Natural killer cell (primary cell): ENCODE measurements at regions not wholly inside any gene's neighbourhood (a gene's known extent, or its start where the extent isn't known, plus 50 kb on each side); places are given as distances from the start of the nearest gene placed in this dataset.

Experiments
- ATAC-seq, 3 donors: fragments of 150-1000 bp in 2 of 3; fragments of 200-7000 bp in 1 of 3; cut with Tn5 transposase; 1 replicate in 1 of 3; 2 replicates in 2 of 3; pipeline ENCODE4 v1.10.0; 2021; ENCODE audit warnings: mild to moderate bottlenecking in 2 of 3, moderate library complexity in 2 of 3
- DNase-seq, 2 donors: peaks; one replicate each; pipeline versions ENCODE4 v3.0.0 to v3.0.0-alpha.2; 2013 to 2021; ENCODE audit warnings: mixed read lengths in 1 of 2
- H3K27ac ChIP-seq: one replicate; pipeline ENCODE4 v1.5.1; 2013; ENCODE audit warnings: mild to moderate bottlenecking, low read length
- H3K27me3 ChIP-seq: one replicate; pipeline ENCODE4 v1.6.1; 2013; ENCODE audit warnings: low read length; ENCODE audit not compliant: control insufficient read depth, insufficient read depth
- H3K36me3 ChIP-seq: one replicate; pipeline ENCODE4 v1.6.1; 2013; ENCODE audit warnings: low read length; ENCODE audit not compliant: control insufficient read depth, insufficient read depth
- H3K4me1 ChIP-seq: one replicate; pipeline ENCODE4 v1.6.1; 2013; ENCODE audit warnings: low read length; ENCODE audit not compliant: control insufficient read depth, insufficient read depth
- H3K4me3 ChIP-seq: one replicate; pipeline ENCODE4 v1.5.1; 2013; ENCODE audit warnings: low read length
- H3K9me3 ChIP-seq: one replicate; pipeline ENCODE4 v1.6.1; 2013; ENCODE audit warnings: low read length; ENCODE audit not compliant: control insufficient read depth, insufficient read depth
- H3K27ac Mint-ChIP-seq, 2 donors: one replicate each; pipeline ENCODE4 v1.8.0; 2022; ENCODE audit warnings: mild to moderate bottlenecking in 2 of 2, mixed read lengths in 2 of 2, moderate library complexity in 1 of 2
- H3K27me3 Mint-ChIP-seq, 2 donors: one replicate each; pipeline ENCODE4 v1.8.0; 2022; ENCODE audit warnings: low read depth in 2 of 2, mixed read lengths in 2 of 2
- H3K36me3 Mint-ChIP-seq: one replicate; pipeline ENCODE4 v1.8.0; 2022; ENCODE audit warnings: mixed read lengths
- H3K4me1 Mint-ChIP-seq, 2 donors: one replicate each; pipeline ENCODE4 v1.8.0; 2022; ENCODE audit warnings: mixed read lengths in 2 of 2
- H3K4me3 Mint-ChIP-seq: one replicate; pipeline ENCODE4 v1.8.0; 2022; ENCODE audit warnings: mild to moderate bottlenecking, moderate library complexity, mixed read lengths
- H3K9me3 Mint-ChIP-seq, 2 donors: one replicate each; pipeline ENCODE4 v1.8.0; 2022; ENCODE audit warnings: mixed read lengths in 2 of 2
- CTCF ChIP-seq: fragments of 200-600 bp; IDR thresholded peaks from one replicate; pipeline ENCODE4 v1.8.0; 2022; ENCODE audit warnings: antibody characterized with exemption
- WGBS: methylation state at CpG from one replicate; pipeline ENCODE4 v1.1.7; 2013; ENCODE audit warnings: missing lambda C conversion rate; ENCODE audit not compliant: insufficient coverage; 5-methylcytosine and 5-hydroxymethylcytosine counted together
- intact Hi-C: fragments of 100-400 bp; cut with micrococcal nuclease; formaldehyde crosslinking; loops from one replicate; pipeline ENCODE4 v1.14.2; 2022

GRCh38 chr12:17778242-17778641 is 311.8 kb downstream of the RERGL start:
- DNase-seq (no peak), ATAC-seq (no peak)
- no peak overlapping the region for H3K4me3 ChIP-seq
- TF ChIP-seq CTCF, result no peak
- no peaks in the 10 kb centered on the region for H3K36me3 ChIP-seq
- no peak overlapping the region for H3K27ac ChIP-seq
- H3K9me3 Mint-ChIP-seq, result peaks cover 14 to 30% of the 10 kb centered on the region in 2 donors
- H3K27me3 Mint-ChIP-seq, result no peaks in the 10 kb centered on the region
- no peak overlapping the region for H3K27ac Mint-ChIP-seq
- intact Hi-C loops, result loop anchor here (5.0 kb wide), 1 partner anchor 84 kb away; no protein-coding TSS in a partner anchor
- no peaks in the 10 kb centered on the region for H3K27me3 ChIP-seq
- no peaks in the 10 kb centered on the region for H3K9me3 ChIP-seq
- H3K4me1 ChIP-seq, result no peaks in the 10 kb centered on the region
- H3K4me1 Mint-ChIP-seq, result no peaks in the 10 kb centered on the region
- H3K36me3 Mint-ChIP-seq, result peaks cover 19% of the 10 kb centered on the region
- H3K4me3 Mint-ChIP-seq, result no peak overlapping the region

- no peak overlapping the region for H3K27ac Mint-ChIP-seq
- no peaks in the 10 kb centered on the region for H3K4me1 ChIP-seq
- no peak for TF ChIP-seq CTCF
- 87% methylated on average over 4 of the region's 4 CpGs for WGBS
- peaks cover 20% of the 10 kb centered on the region for H3K36me3 Mint-ChIP-seq
- intact Hi-C loops, result no loop called here
- DNase-seq (no peak), ATAC-seq (no peak)
- peaks cover 18 to 33% of the 10 kb centered on the region in 2 donors for H3K9me3 Mint-ChIP-seq
- H3K36me3 ChIP-seq, result no peaks in the 10 kb centered on the region
- H3K4me3 ChIP-seq, result no peak overlapping the region
- H3K4me3 Mint-ChIP-seq, result no peak overlapping the region
- no peak overlapping the region for H3K27ac ChIP-seq
- H3K27me3 ChIP-seq, result no peaks in the 10 kb centered on the region
- peaks cover 8% of the 10 kb centered on the region for H3K9me3 ChIP-seq
- H3K4me1 Mint-ChIP-seq, result no peaks in the 10 kb centered on the region
- H3K27me3 Mint-ChIP-seq, result no peaks in the 10 kb centered on the region
These were observed 326.6 kb downstream of the RERGL start for GRCh38 chr12:17763366-17763765.

GRCh38 chr12:17759982-17760381 is 330.0 kb downstream of the RERGL start:
- Mint-ChIP-seq H3K9me3 (peaks cover 18 to 39% of the 10 kb centered on the region in 2 donors), H3K4me3 (no peak overlapping the region), H3K4me1 (no peaks in the 10 kb centered on the region), H3K36me3 (peaks cover 36% of the 10 kb centered on the region), H3K27ac (no peak overlapping the region), H3K27me3 (no peaks in the 10 kb centered on the region)
- 85% methylated on average over 8 of the region's 8 CpGs for WGBS
- intact Hi-C loops, result no loop called here
- Histone ChIP-seq H3K4me1 (no peaks in the 10 kb centered on the region), H3K27me3 (no peaks in the 10 kb centered on the region), H3K36me3 (no peaks in the 10 kb centered on the region), H3K9me3 (peaks cover 8% of the 10 kb centered on the region), H3K27ac (no peak overlapping the region), H3K4me3 (no peak overlapping the region)
- no peak for DNase-seq
- no peak for TF ChIP-seq CTCF
- no peak for ATAC-seq
